ENCODE measurements at regions not wholly inside any gene's neighbourhood (a gene's known extent, or its start where the extent isn't known, plus 50 kb on each side); places are given as distances from the start of the nearest gene placed in this dataset.

DNA sequence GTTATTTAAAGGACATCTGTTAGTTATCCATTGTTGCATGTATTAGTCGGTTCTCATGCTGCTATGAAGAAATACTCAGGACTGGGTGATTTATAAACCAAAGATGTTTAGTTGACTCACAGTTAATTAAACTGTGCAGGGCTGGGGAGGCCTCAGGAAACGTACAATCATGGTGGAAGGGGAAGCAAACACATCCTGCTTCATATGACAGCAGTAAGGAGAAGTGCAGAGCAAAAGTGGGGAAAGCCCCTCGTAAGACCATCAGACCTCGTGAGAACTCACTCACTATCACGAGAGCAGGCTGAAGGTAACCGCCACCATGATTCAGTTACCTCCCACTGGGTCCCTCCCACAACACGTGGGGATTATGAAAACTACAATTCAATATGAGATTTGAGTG, 2064.1 kb downstream of the MAT2B start:
- Histone ChIP-seq H4K91ac (ENCODE audit: low read depth, low read length) (no peak overlapping the region), H3K9ac (ENCODE audit: low read length) (no peak overlapping the region), H3K4me3 (ENCODE audit: low read depth, low read length) (no peak overlapping the region), H3K4ac (ENCODE audit: low read depth, low read length) (no peak overlapping the region), H3K18ac (ENCODE audit: low read length) (no peak overlapping the region), H2BK5ac (ENCODE audit: low read depth, low read length, poor library complexity) (no peak overlapping the region), H3K9me3 (ENCODE audit: insufficient read depth, low read depth, low read length) (no peaks in the 10 kb centered on the region), H3K79me2 (ENCODE audit: control insufficient read depth, insufficient read depth, low read length, poor library complexity) (no peaks in the 10 kb centered on the region), H3K27me3 (ENCODE audit: insufficient read depth, low read length) (no peaks in the 10 kb centered on the region), H2BK120ac (ENCODE audit: insufficient read depth, low read length, poor library complexity) (no peak overlapping the region), H2BK12ac (ENCODE audit: low read length) (no peak overlapping the region), H2AFZ (ENCODE audit: insufficient read depth, low read length, poor library complexity) (no peak overlapping the region), H3K27ac (ENCODE audit: low read depth, low read length) (no peak overlapping the region), H3K36me3 (ENCODE audit: control insufficient read depth in 1 of 2, insufficient read depth in 2 of 2, low read length in 2 of 2) (no peaks in the 10 kb centered on the region), H3K79me1 (ENCODE audit: low read length) (no peaks in the 10 kb centered on the region), H2AK5ac (ENCODE audit: low read length) (no peak overlapping the region), H3K4me2 (ENCODE audit: low read length) (no peak overlapping the region), H4K8ac (ENCODE audit: low read depth, low read length) (no peak overlapping the region), H3K4me1 (ENCODE audit: control insufficient read depth in 1 of 2, insufficient read depth in 2 of 2, low read length in 2 of 2) (no peaks in the 10 kb centered on the region), H4K12ac (ENCODE audit: low read depth, low read length) (no peak overlapping the region), H3K14ac (ENCODE audit: low read length) (no peak overlapping the region), H3K23ac (ENCODE audit: low read length) (no peak overlapping the region)
- no CpG with 5 or more reads among the region's 7 CpGs for WGBS (ENCODE audit: extremely low coverage, insufficient coverage, insufficient read length)
- no peak for DNase-seq

DNA sequence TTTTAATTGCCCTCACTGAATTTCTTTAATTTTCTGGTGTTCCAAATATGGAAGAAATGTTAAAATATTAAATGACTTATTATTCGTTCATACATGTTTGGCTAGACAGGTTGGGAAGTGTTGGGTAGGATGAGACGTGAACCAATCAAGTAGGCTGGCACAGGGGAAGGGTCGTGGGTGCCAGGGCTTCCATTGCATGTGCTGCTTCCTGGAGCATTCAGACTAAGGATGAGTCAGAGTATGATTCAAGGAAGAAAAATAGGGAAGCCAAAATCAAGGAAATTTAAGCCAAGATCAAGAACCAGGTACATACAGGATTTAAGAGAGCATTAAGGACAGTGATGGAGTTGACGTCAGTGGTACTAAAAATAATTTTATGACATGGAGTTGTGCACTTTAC, 2068.0 kb downstream of the MAT2B start:
- no peak overlapping the region for H3K23ac ChIP-seq (ENCODE audit: low read length)
- no peaks in the 10 kb centered on the region for H3K79me1 ChIP-seq (ENCODE audit: low read length)
- H3K4me1 ChIP-seq (ENCODE audit: control insufficient read depth in 1 of 2, insufficient read depth in 2 of 2, low read length in 2 of 2), result no peaks in the 10 kb centered on the region
- no peaks in the 10 kb centered on the region for H3K9me3 ChIP-seq (ENCODE audit: insufficient read depth, low read depth, low read length)
- no peak overlapping the region for H3K27ac ChIP-seq (ENCODE audit: low read depth, low read length)
- H2AFZ ChIP-seq (ENCODE audit: insufficient read depth, low read length, poor library complexity), result no peak overlapping the region
- H2BK120ac ChIP-seq (ENCODE audit: insufficient read depth, low read length, poor library complexity), result no peak overlapping the region
- no peak overlapping the region for H2BK5ac ChIP-seq (ENCODE audit: low read depth, low read length, poor library complexity)
- H4K12ac ChIP-seq (ENCODE audit: low read depth, low read length), result no peak overlapping the region
- no peak overlapping the region for H3K4ac ChIP-seq (ENCODE audit: low read depth, low read length)
- no peak overlapping the region for H4K91ac ChIP-seq (ENCODE audit: low read depth, low read length)
- no peak overlapping the region for H2AK5ac ChIP-seq (ENCODE audit: low read length)
- H3K36me3 ChIP-seq (ENCODE audit: control insufficient read depth in 1 of 2, insufficient read depth in 2 of 2, low read length in 2 of 2), result no peaks in the 10 kb centered on the region
- H4K8ac ChIP-seq (ENCODE audit: low read depth, low read length), result no peak overlapping the region
- no peak overlapping the region for H3K4me2 ChIP-seq (ENCODE audit: low read length)
- no CpG with 5 or more reads among the region's 4 CpGs for WGBS (ENCODE audit: extremely low coverage, insufficient coverage, insufficient read length)
- no peak overlapping the region for H2BK12ac ChIP-seq (ENCODE audit: low read length)
- no peak overlapping the region for H3K14ac ChIP-seq (ENCODE audit: low read length)
- H3K18ac ChIP-seq (ENCODE audit: low read length), result no peak overlapping the region
- H3K79me2 ChIP-seq (ENCODE audit: control insufficient read depth, insufficient read depth, low read length, poor library complexity), result no peaks in the 10 kb centered on the region
- DNase-seq, result no peak
- no peak overlapping the region for H3K4me3 ChIP-seq (ENCODE audit: low read depth, low read length)
- H3K27me3 ChIP-seq (ENCODE audit: insufficient read depth, low read length), result no peaks in the 10 kb centered on the region
- H3K9ac ChIP-seq (ENCODE audit: low read length), result no peak overlapping the region

DNA sequence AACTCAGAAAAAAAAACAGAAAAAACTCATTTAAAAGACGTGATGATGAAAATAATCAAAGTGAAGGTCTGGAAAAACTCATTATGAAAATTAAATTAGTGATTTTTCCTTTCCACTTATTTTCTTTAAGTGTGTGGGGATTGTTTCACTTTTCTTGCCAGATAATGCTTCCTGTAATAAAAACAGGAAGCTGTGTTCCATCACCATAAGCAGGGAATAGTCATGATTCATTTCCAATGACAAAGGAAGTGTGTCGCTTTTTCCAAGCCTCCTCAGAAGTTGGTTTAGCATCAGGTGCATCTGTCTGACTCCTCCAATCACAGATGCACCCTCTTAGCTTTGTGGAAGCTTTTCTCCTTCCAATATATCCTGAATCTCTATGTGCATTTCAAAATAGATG, 2068.7 kb downstream of the MAT2B start:
- no peaks in the 10 kb centered on the region for H3K27me3 ChIP-seq (ENCODE audit: insufficient read depth, low read length)
- no peak for DNase-seq
- no peak overlapping the region for H2BK5ac ChIP-seq (ENCODE audit: low read depth, low read length, poor library complexity)
- H2AFZ ChIP-seq (ENCODE audit: insufficient read depth, low read length, poor library complexity), result no peak overlapping the region
- no peak overlapping the region for H2BK120ac ChIP-seq (ENCODE audit: insufficient read depth, low read length, poor library complexity)
- no peaks in the 10 kb centered on the region for H3K79me1 ChIP-seq (ENCODE audit: low read length)
- no peak overlapping the region for H3K23ac ChIP-seq (ENCODE audit: low read length)
- H3K4me3 ChIP-seq (ENCODE audit: low read depth, low read length), result no peak overlapping the region
- H2BK12ac ChIP-seq (ENCODE audit: low read length), result no peak overlapping the region
- H3K79me2 ChIP-seq (ENCODE audit: control insufficient read depth, insufficient read depth, low read length, poor library complexity), result no peaks in the 10 kb centered on the region
- H3K9ac ChIP-seq (ENCODE audit: low read length), result no peak overlapping the region
- no peak overlapping the region for H3K4me2 ChIP-seq (ENCODE audit: low read length)
- H3K18ac ChIP-seq (ENCODE audit: low read length), result no peak overlapping the region
- H4K12ac ChIP-seq (ENCODE audit: low read depth, low read length), result no peak overlapping the region
- no peaks in the 10 kb centered on the region for H3K36me3 ChIP-seq (ENCODE audit: control insufficient read depth in 1 of 2, insufficient read depth in 2 of 2, low read length in 2 of 2)
- H3K4me1 ChIP-seq (ENCODE audit: control insufficient read depth in 1 of 2, insufficient read depth in 2 of 2, low read length in 2 of 2), result no peaks in the 10 kb centered on the region
- H3K14ac ChIP-seq (ENCODE audit: low read length), result no peak overlapping the region
- no peak overlapping the region for H3K4ac ChIP-seq (ENCODE audit: low read depth, low read length)
- no peak overlapping the region for H2AK5ac ChIP-seq (ENCODE audit: low read length)
- no peak overlapping the region for H4K91ac ChIP-seq (ENCODE audit: low read depth, low read length)
- H3K9me3 ChIP-seq (ENCODE audit: insufficient read depth, low read depth, low read length), result no peaks in the 10 kb centered on the region
- no CpG with 5 or more reads among the region's 2 CpGs for WGBS (ENCODE audit: extremely low coverage, insufficient coverage, insufficient read length)
- no peak overlapping the region for H3K27ac ChIP-seq (ENCODE audit: low read depth, low read length)
- no peak overlapping the region for H4K8ac ChIP-seq (ENCODE audit: low read depth, low read length)

DNA sequence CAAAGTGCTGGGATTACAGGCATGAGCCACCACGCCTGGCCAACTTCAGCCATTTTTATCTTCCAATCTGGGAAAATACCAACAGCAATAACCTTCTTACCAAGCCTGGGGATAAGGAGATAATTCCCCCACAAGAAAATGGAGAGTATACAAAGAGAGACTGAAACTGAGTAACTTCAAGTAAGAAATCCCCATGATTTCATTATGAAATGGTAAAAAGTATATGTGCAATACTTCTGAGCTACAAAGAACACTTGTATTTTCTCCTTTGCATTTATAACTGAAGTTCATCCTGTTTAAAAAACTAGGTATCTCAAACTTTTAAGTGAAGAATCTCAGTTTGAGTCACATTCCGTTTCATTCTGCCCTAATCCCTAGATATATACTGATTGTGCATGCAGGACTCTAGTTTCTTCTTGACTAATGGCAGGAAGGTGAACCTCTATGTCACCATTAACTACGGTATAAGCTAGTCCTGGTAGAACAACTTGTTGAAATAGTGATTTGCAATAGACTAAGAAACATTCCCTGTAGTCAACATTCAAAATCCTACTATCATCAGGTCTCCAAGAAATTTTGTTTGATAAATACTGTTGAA, 2071.4 kb downstream of the MAT2B start:
- H3K4ac ChIP-seq (ENCODE audit: low read depth, low read length), result no peak overlapping the region
- H2AFZ ChIP-seq (ENCODE audit: insufficient read depth, low read length, poor library complexity), result no peak overlapping the region
- H3K79me2 ChIP-seq (ENCODE audit: control insufficient read depth, insufficient read depth, low read length, poor library complexity), result no peaks in the 10 kb centered on the region
- H3K9ac ChIP-seq (ENCODE audit: low read length), result no peak overlapping the region
- H3K18ac ChIP-seq (ENCODE audit: low read length), result no peak overlapping the region
- H3K23ac ChIP-seq (ENCODE audit: low read length), result no peak overlapping the region
- WGBS (ENCODE audit: extremely low coverage, insufficient coverage, insufficient read length), result no CpG with 5 or more reads among the region's 3 CpGs
- no peak overlapping the region for H4K91ac ChIP-seq (ENCODE audit: low read depth, low read length)
- no peak overlapping the region for H2AK5ac ChIP-seq (ENCODE audit: low read length)
- H3K27ac ChIP-seq (ENCODE audit: low read depth, low read length), result no peak overlapping the region
- H4K8ac ChIP-seq (ENCODE audit: low read depth, low read length), result no peak overlapping the region
- no peak overlapping the region for H3K14ac ChIP-seq (ENCODE audit: low read length)
- no peak overlapping the region for H2BK120ac ChIP-seq (ENCODE audit: insufficient read depth, low read length, poor library complexity)
- H4K12ac ChIP-seq (ENCODE audit: low read depth, low read length), result no peak overlapping the region
- no peak overlapping the region for H3K4me3 ChIP-seq (ENCODE audit: low read depth, low read length)
- H3K4me2 ChIP-seq (ENCODE audit: low read length), result no peak overlapping the region
- H3K36me3 ChIP-seq (ENCODE audit: control insufficient read depth in 1 of 2, insufficient read depth in 2 of 2, low read length in 2 of 2), result no peaks in the 10 kb centered on the region
- H2BK12ac ChIP-seq (ENCODE audit: low read length), result no peak overlapping the region
- no peaks in the 10 kb centered on the region for H3K27me3 ChIP-seq (ENCODE audit: insufficient read depth, low read length)
- H3K9me3 ChIP-seq (ENCODE audit: insufficient read depth, low read depth, low read length), result no peaks in the 10 kb centered on the region
- H3K4me1 ChIP-seq (ENCODE audit: control insufficient read depth in 1 of 2, insufficient read depth in 2 of 2, low read length in 2 of 2), result no peaks in the 10 kb centered on the region
- H3K79me1 ChIP-seq (ENCODE audit: low read length), result no peaks in the 10 kb centered on the region
- H2BK5ac ChIP-seq (ENCODE audit: low read depth, low read length, poor library complexity), result no peak overlapping the region
- no peak for DNase-seq

All from trophoblast cell (in vitro differentiated cells and primary cell).